HepG2 (cell line): ENCODE measurements at regions not wholly inside any gene's neighbourhood (a gene's known extent, or its start where the extent isn't known, plus 50 kb on each side); places are given as distances from the start of the nearest gene placed in this dataset.

ENCODE experiments used
- ATAC-seq: fragments of 200-7000 bp; cut with Tn5 transposase; 3 replicates; pipeline ENCODE4 v1.9.1; 2020; ENCODE audit warnings: mild to moderate bottlenecking, moderate library complexity
- BruUV-seq: library from RNA; stranded (reverse); fragments of 400-500 nt; replicated peaks from 2 replicates; lab custom pipeline; 2021; lab: Mats Ljungman, UMichigan
- CTCF ChIA-PET: fragments of 300-600 bp; formaldehyde crosslinking; extraction: SDS; loops from one replicate; lab custom pipeline; 2021; ENCODE audit warnings: low total read pairs, inconsistent platforms, low intra/inter-chr PET ratio; lab: Yijun Ruan, JAX
- POLR2A ChIA-PET: fragments of 350-600 bp; sonication (Branson Sonifier 250); formaldehyde crosslinking; loops from one replicate; lab custom pipeline; 2020; ENCODE audit warnings: antibody characterized with exemption, inconsistent platforms; lab: Yijun Ruan, JAX
- DNase-seq: peaks from one replicate; pipeline ENCODE4 v3.0.0-alpha.2; 2015; ENCODE audit warnings: low spot score
- FAIRE-seq: peaks from 3 replicates; lab custom pipeline; 2011; peaks lifted over from hg19 to GRCh38; lab: Jason Lieb, UNC
- H2AFZ ChIP-seq: one replicate; pipeline ENCODE4 v1.6.1; 2011; ENCODE audit warnings: low read length, inconsistent platforms
- H3K27ac ChIP-seq: fragments of 300-600 bp; 3 replicates; pipeline ENCODE4 v1.8.0; 2011; ENCODE audit warnings: mixed run types, mild to moderate bottlenecking, mixed read lengths, low read length, inconsistent platforms; ENCODE audit not compliant: insufficient read depth; ENCODE audit errors: extremely low read length
- H3K27me3 ChIP-seq, 2 experiments: fragments of 200-600 bp in 1 of 2; 2 replicates in 1 of 2; 3 replicates in 1 of 2; pipeline versions ENCODE4 v1.6.0 to v1.8.0; 2011; ENCODE audit warnings: low read length in 2 of 2, mild to moderate bottlenecking in 2 of 2, moderate library complexity in 2 of 2, inconsistent platforms in 1 of 2; ENCODE audit not compliant: insufficient read depth in 2 of 2, control insufficient read depth in 1 of 2
- H3K36me3 ChIP-seq, 2 experiments: fragments of 200-600 bp in 1 of 2; replicated peaks in 1 of 2; 2 replicates in 1 of 2; 3 replicates in 1 of 2; pipeline versions ENCODE4 v1.5.1 to v1.8.0; 2011; ENCODE audit warnings: low read length in 2 of 2, inconsistent platforms in 1 of 2; ENCODE audit not compliant: insufficient read depth in 2 of 2, control insufficient read depth in 1 of 2
- H3K4me1 ChIP-seq: 2 replicates; pipeline ENCODE4 v1.5.1; 2012; ENCODE audit warnings: low read length, inconsistent platforms; ENCODE audit not compliant: insufficient read depth
- H3K4me2 ChIP-seq: 2 replicates; pipeline ENCODE4 v1.6.0; 2011; ENCODE audit warnings: low read depth, low read length, inconsistent platforms
- H3K4me3 ChIP-seq, 3 experiments: fragments of 200-600 bp in 1 of 3; sonication (generic), shearing (Covaris generic) in 1 of 3; replicated peaks in 1 of 3; 2 replicates each; pipeline ENCODE4 v1.5.1; 2011 to 2016; ENCODE audit warnings: low read length in 3 of 3, inconsistent platforms in 2 of 3, low read depth in 2 of 3, mild to moderate bottlenecking in 2 of 3, control low read depth in 1 of 3, mixed read lengths in 1 of 3; ENCODE audit not compliant: insufficient read depth in 1 of 3
- H3K79me2 ChIP-seq: one replicate; pipeline ENCODE4 v1.6.1; 2011; ENCODE audit warnings: low read length, inconsistent platforms; ENCODE audit not compliant: insufficient read depth
- H3K9ac ChIP-seq: 2 replicates; pipeline ENCODE4 v1.6.0; 2011; ENCODE audit warnings: mild to moderate bottlenecking, low read depth, low read length, inconsistent platforms; ENCODE audit not compliant: insufficient read depth
- H3K9me3 ChIP-seq: 2 replicates; pipeline ENCODE4 v1.5.1; 2012; ENCODE audit warnings: mild to moderate bottlenecking, low read length
- H4K20me1 ChIP-seq: 2 replicates; pipeline ENCODE4 v1.6.0; 2011; ENCODE audit warnings: inconsistent platforms, mild to moderate bottlenecking, low read length, moderate library complexity; ENCODE audit not compliant: insufficient read depth
- FOXO1 ChIP-seq: sonication (generic); formaldehyde crosslinking; IDR thresholded peaks from 2 replicates; pipeline ENCODE4 v1.4.0; 2020; ENCODE audit warnings: missing genetic modification reagents
- RCOR2 ChIP-seq: IDR thresholded peaks from 2 replicates; pipeline ENCODE4 v1.6.1; 2016; ENCODE audit warnings: missing biosample characterization, missing genetic modification reagents
- RFX5 ChIP-seq: IDR thresholded peaks from 2 replicates; pipeline ENCODE4 v1.6.1; 2011; ENCODE audit warnings: low read depth, low read length, improper control_type of control experiment
- SATB2 ChIP-seq: sonication (generic); formaldehyde crosslinking; IDR thresholded peaks from 2 replicates; pipeline ENCODE4 v1.5.0; 2020; ENCODE audit warnings: missing genetic modification reagents
- SETDB1 ChIP-seq: sonication (generic); formaldehyde crosslinking; IDR thresholded peaks from 2 replicates; pipeline ENCODE4 v1.5.1; 2020; ENCODE audit warnings: missing genetic modification reagents, mild to moderate bottlenecking, borderline replicate concordance
- YEATS4 ChIP-seq: sonication (generic); formaldehyde crosslinking; IDR thresholded peaks from 2 replicates; pipeline ENCODE4 v1.4.0; 2020; ENCODE audit warnings: missing genetic modification reagents, borderline replicate concordance
- ZNF10 ChIP-seq: sonication (generic); formaldehyde crosslinking; IDR thresholded peaks from 2 replicates; pipeline ENCODE4 v1.4.0; 2020; ENCODE audit warnings: mild to moderate bottlenecking, low read depth, missing genetic modification reagents, borderline replicate concordance
- ZNF430 ChIP-seq: sonication (generic); formaldehyde crosslinking; IDR thresholded peaks from 2 replicates; pipeline ENCODE4 v1.9.0; 2021; ENCODE audit warnings: mild to moderate bottlenecking, missing genetic modification reagents
- ZNF775 ChIP-seq: sonication (generic); formaldehyde crosslinking; IDR thresholded peaks from 2 replicates; pipeline ENCODE4 v1.4.0; 2020; ENCODE audit warnings: missing genetic modification reagents, mild to moderate bottlenecking, moderate library complexity, borderline replicate concordance
- ZNF782 ChIP-seq: sonication (generic); formaldehyde crosslinking; IDR thresholded peaks from 2 replicates; pipeline ENCODE4 v1.4.0; 2020; ENCODE audit warnings: missing genetic modification reagents, mild to moderate bottlenecking, borderline replicate concordance
- ZSCAN21 ChIP-seq: sonication (generic); formaldehyde crosslinking; IDR thresholded peaks from 2 replicates; pipeline ENCODE4 v1.8.0; 2022; ENCODE audit warnings: mild to moderate bottlenecking, missing genetic modification reagents, moderate library complexity, borderline replicate concordance
- WGBS: methylation state at CpG from one replicate; pipeline ENCODE4 v1.1.6; 2017; ENCODE audit warnings: low lambda C conversion rate; 5-methylcytosine and 5-hydroxymethylcytosine counted together
- in situ Hi-C: cut with HindIII; loops from 2 replicates; pipeline ENCODE4 v1.10.0; 2017; ENCODE audit warnings: low pct_unique_long_range_greater_than_20kb; ENCODE audit not compliant: extremely low pct_ligation_motif_present
- intact Hi-C: fragments of 100-400 bp; cut with micrococcal nuclease; formaldehyde crosslinking; loops from one replicate; pipeline ENCODE4 v1.10.0; 2022; ENCODE audit not compliant: unreplicated experiment
- TF ChIP-seq, protein P1 (sequence below): sonication (generic); formaldehyde crosslinking; IDR thresholded peaks from 2 replicates; pipeline ENCODE4 v1.5.1; 2020; ENCODE audit warnings: mild to moderate bottlenecking, missing genetic modification reagents, borderline replicate concordance
- TF ChIP-seq, protein P2 (sequence below): sonication (generic); formaldehyde crosslinking; IDR thresholded peaks from 2 replicates; pipeline ENCODE4 v1.4.0; 2020; ENCODE audit warnings: low read depth, missing genetic modification reagents
- TF ChIP-seq, protein P3 (sequence below): sonication (generic); formaldehyde crosslinking; IDR thresholded peaks from 2 replicates; pipeline ENCODE4 v1.4.0; 2020; ENCODE audit warnings: mild to moderate bottlenecking, missing genetic modification reagents

DNA sequence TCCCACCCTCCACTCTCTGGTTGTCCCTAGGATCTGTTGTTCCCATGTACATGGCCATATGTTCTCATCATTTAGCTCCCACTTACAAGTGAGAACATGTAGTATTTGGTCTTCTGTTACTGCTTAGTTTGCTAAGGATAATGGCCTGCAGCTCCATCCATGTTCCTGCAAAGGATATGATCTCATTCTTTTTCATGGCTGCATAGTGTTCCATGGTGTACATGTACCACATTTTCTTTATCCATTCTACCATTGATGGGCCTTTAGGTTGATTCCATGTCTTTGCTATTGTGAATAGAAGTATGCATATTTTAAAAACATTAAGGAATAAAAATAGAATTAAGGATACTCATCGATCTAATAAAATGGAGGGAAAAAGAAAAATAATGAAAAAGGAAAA lies 278.4 kb downstream of the MBNL1 start:
- intact Hi-C loops (no loop called here), in situ Hi-C loops (no loop called here)
- Histone ChIP-seq H3K9me3 (no peaks in the 10 kb centered on the region), H3K79me2 (no peaks in the 10 kb centered on the region), H3K4me3 (no peak overlapping the region), H2AFZ (no peak overlapping the region), H3K9ac (no peak overlapping the region), H4K20me1 (no peaks in the 10 kb centered on the region), H3K4me1 (no peaks in the 10 kb centered on the region), H3K27me3 (no peaks in the 10 kb centered on the region), H3K36me3 (no peaks in the 10 kb centered on the region), H3K4me2 (no peak overlapping the region), H3K27ac (no peak overlapping the region)
- POLR2A ChIA-PET = no interaction called here
- 8% methylated on average over 1 of the region's 1 CpG for WGBS
- FAIRE-seq (no peak), DNase-seq (no peak), ATAC-seq (no peak)
- CTCF ChIA-PET = no interaction called here
- BruUV-seq = no TSS peak
- no peak for TF ChIP-seq YEATS4 (CRISPR knock-in tag)
- TF ChIP-seq, protein P1, sequence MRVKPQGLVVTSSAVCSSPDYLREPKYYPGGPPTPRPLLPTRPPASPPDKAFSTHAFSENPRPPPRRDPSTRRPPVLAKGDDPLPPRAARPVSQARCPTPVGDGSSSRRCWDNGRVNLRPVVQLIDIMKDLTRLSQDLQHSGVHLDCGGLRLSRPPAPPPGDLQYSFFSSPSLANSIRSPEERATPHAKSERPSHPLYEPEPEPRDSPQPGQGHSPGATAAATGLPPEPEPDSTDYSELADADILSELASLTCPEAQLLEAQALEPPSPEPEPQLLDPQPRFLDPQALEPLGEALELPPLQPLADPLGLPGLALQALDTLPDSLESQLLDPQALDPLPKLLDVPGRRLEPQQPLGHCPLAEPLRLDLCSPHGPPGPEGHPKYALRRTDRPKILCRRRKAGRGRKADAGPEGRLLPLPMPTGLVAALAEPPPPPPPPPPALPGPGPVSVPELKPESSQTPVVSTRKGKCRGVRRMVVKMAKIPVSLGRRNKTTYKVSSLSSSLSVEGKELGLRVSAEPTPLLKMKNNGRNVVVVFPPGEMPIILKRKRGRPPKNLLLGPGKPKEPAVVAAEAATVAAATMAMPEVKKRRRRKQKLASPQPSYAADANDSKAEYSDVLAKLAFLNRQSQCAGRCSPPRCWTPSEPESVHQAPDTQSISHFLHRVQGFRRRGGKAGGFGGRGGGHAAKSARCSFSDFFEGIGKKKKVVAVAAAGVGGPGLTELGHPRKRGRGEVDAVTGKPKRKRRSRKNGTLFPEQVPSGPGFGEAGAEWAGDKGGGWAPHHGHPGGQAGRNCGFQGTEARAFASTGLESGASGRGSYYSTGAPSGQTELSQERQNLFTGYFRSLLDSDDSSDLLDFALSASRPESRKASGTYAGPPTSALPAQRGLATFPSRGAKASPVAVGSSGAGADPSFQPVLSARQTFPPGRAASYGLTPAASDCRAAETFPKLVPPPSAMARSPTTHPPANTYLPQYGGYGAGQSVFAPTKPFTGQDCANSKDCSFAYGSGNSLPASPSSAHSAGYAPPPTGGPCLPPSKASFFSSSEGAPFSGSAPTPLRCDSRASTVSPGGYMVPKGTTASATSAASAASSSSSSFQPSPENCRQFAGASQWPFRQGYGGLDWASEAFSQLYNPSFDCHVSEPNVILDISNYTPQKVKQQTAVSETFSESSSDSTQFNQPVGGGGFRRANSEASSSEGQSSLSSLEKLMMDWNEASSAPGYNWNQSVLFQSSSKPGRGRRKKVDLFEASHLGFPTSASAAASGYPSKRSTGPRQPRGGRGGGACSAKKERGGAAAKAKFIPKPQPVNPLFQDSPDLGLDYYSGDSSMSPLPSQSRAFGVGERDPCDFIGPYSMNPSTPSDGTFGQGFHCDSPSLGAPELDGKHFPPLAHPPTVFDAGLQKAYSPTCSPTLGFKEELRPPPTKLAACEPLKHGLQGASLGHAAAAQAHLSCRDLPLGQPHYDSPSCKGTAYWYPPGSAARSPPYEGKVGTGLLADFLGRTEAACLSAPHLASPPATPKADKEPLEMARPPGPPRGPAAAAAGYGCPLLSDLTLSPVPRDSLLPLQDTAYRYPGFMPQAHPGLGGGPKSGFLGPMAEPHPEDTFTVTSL (CRISPR knock-in tag) = no peak
- TF ChIP-seq, protein P2, sequence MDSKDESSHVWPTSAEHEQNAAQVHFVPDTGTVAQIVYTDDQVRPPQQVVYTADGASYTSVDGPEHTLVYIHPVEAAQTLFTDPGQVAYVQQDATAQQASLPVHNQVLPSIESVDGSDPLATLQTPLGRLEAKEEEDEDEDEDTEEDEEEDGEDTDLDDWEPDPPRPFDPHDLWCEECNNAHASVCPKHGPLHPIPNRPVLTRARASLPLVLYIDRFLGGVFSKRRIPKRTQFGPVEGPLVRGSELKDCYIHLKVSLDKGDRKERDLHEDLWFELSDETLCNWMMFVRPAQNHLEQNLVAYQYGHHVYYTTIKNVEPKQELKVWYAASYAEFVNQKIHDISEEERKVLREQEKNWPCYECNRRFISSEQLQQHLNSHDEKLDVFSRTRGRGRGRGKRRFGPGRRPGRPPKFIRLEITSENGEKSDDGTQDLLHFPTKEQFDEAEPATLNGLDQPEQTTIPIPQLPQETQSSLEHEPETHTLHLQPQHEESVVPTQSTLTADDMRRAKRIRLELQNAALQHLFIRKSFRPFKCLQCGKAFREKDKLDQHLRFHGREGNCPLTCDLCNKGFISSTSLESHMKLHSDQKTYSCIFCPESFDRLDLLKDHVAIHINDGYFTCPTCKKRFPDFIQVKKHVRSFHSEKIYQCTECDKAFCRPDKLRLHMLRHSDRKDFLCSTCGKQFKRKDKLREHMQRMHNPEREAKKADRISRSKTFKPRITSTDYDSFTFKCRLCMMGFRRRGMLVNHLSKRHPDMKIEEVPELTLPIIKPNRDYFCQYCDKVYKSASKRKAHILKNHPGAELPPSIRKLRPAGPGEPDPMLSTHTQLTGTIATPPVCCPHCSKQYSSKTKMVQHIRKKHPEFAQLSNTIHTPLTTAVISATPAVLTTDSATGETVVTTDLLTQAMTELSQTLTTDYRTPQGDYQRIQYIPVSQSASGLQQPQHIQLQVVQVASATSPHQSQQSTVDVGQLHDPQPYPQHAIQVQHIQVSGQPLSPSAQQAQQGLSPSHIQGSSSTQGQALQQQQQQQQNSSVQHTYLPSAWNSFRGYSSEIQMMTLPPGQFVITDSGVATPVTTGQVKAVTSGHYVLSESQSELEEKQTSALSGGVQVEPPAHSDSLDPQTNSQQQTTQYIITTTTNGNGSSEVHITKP (CRISPR knock-in tag) = no peak
- TF ChIP-seq ZNF430 = no peak
- TF ChIP-seq RFX5 = no peak
- no peak for TF ChIP-seq ZNF10
- no peak for TF ChIP-seq ZNF782 (CRISPR knock-in tag)
- no peak for TF ChIP-seq FOXO1
- no peak for TF ChIP-seq ZSCAN21 (CRISPR knock-in tag)
- TF ChIP-seq, protein P3, sequence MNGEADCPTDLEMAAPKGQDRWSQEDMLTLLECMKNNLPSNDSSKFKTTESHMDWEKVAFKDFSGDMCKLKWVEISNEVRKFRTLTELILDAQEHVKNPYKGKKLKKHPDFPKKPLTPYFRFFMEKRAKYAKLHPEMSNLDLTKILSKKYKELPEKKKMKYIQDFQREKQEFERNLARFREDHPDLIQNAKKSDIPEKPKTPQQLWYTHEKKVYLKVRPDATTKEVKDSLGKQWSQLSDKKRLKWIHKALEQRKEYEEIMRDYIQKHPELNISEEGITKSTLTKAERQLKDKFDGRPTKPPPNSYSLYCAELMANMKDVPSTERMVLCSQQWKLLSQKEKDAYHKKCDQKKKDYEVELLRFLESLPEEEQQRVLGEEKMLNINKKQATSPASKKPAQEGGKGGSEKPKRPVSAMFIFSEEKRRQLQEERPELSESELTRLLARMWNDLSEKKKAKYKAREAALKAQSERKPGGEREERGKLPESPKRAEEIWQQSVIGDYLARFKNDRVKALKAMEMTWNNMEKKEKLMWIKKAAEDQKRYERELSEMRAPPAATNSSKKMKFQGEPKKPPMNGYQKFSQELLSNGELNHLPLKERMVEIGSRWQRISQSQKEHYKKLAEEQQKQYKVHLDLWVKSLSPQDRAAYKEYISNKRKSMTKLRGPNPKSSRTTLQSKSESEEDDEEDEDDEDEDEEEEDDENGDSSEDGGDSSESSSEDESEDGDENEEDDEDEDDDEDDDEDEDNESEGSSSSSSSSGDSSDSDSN (CRISPR knock-in tag) = no peak
- no peak for TF ChIP-seq SATB2 (CRISPR knock-in tag)
- TF ChIP-seq ZNF775 = no peak
- no peak for TF ChIP-seq SETDB1 (CRISPR knock-in tag)
- no peak for TF ChIP-seq RCOR2 (CRISPR knock-in tag)
